GM13977 (cell line): ENCODE measurements at regions not wholly inside any gene's neighbourhood (a gene's known extent, or its start where the extent isn't known, plus 50 kb on each side); places are given as distances from the start of the nearest gene placed in this dataset.

Experiments used
- DNase-seq: peaks from one replicate; pipeline ENCODE4 v3.0.0; 2012; ENCODE audit warnings: low spot score
- in situ Hi-C: fragments of 300-500 bp; cut with MboI; formaldehyde crosslinking; loops from one replicate; pipeline ENCODE4 v1.12.0; 2022; ENCODE audit warnings: low sequenced_read_pairs, low pct_unique_long_range_greater_than_20kb, mixed read lengths, inconsistent platforms; ENCODE audit not compliant: unreplicated experiment
- TF ChIP-seq, protein P1 (sequence below): IDR thresholded peaks from 2 replicates; pipeline ENCODE4 v1.5.1; 2012; ENCODE audit warnings: mild to moderate bottlenecking, control low read depth; ENCODE audit not compliant: insufficient read depth; ENCODE audit errors: extremely low read depth, missing control alignments

DNA sequence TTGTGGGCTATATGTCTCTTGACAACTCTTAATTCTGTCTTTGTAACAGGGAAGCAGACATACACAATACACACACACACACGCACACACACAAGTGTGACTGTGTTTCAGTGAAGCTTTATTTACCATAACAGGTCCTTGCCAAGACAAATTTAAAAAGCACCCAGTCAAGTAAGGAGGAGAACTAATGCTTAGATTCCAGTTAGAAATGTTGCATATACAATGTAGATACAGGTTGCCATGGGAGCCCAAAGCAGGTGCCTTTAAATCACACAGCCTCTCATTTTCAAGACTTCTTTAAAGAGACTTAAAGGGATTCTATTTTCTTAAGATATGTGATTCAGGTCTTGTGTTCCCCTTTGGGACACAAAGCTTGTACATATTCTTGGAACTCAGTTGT lies 1551.9 kb downstream of the EFNB2 start:
- TF ChIP-seq, protein P1, sequence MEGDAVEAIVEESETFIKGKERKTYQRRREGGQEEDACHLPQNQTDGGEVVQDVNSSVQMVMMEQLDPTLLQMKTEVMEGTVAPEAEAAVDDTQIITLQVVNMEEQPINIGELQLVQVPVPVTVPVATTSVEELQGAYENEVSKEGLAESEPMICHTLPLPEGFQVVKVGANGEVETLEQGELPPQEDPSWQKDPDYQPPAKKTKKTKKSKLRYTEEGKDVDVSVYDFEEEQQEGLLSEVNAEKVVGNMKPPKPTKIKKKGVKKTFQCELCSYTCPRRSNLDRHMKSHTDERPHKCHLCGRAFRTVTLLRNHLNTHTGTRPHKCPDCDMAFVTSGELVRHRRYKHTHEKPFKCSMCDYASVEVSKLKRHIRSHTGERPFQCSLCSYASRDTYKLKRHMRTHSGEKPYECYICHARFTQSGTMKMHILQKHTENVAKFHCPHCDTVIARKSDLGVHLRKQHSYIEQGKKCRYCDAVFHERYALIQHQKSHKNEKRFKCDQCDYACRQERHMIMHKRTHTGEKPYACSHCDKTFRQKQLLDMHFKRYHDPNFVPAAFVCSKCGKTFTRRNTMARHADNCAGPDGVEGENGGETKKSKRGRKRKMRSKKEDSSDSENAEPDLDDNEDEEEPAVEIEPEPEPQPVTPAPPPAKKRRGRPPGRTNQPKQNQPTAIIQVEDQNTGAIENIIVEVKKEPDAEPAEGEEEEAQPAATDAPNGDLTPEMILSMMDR, result no peak
- DNase-seq, result no peak
- in situ Hi-C loops, result loop anchor here (25.0 kb wide), 1 partner anchor 1579 kb away; the partner anchor contains the start of gene ARGLU1

DNA sequence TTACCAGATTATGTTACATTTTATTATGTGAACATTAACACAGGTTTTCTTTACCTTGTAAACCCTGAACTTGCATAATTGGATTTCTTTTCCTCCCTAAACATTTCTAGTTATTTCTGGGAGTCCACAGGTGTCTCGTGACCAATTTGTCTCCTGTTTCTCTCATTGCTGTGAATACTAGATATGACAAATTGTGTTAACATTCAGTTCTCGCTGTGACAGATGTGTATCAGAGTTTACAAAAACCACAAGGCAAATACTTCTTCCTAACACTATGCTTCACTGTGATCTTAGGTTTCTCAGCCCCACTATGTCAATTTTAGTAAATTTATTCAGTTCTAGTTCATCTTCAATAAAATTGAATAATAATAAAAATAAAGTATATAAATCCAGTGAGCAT lies 1554.9 kb downstream of the EFNB2 start:
- TF ChIP-seq, protein P1, result no peak
- in situ Hi-C loops, result loop anchor here (25.0 kb wide), 1 partner anchor 1582 kb away; the partner anchor contains the start of gene ARGLU1
- no peak for DNase-seq

DNA sequence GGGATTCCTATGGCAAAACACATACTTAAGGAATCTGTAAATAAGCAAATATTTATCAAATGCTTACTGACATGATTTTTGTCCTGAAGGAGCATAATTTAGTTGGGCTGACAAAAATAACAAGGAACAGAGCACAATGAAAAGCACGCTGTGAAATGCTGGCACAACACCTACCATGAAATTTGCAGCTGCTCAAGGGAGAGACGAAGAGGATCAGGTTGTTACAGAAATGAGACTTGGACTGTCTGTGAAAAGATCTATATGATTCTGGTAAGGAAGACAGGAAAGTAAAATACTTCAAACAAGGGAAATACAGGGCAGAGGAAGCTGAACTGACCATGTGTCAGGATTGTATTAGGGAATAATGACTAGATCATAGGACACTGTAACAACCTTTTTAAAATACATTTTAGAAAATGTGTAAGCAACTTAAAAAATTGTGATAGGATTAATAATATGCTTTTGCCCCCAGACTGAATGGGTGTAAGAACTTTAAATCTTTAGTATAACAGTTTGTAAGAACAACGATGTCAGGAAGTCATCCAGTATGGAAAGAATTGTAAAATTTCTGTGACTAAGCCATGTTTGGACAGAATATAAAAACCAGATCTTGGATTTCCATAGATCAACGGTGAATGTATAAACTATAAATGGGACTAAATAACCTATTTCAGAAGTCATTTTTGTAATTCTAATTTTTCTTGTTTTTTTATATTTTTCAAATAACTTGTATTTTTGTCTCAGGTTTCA lies 1556.0 kb downstream of the EFNB2 start:
- no peak for DNase-seq
- in situ Hi-C loops, result loop anchor here (25.0 kb wide), 1 partner anchor 1583 kb away; the partner anchor contains the start of gene ARGLU1
- TF ChIP-seq, protein P1, result no peak

DNA sequence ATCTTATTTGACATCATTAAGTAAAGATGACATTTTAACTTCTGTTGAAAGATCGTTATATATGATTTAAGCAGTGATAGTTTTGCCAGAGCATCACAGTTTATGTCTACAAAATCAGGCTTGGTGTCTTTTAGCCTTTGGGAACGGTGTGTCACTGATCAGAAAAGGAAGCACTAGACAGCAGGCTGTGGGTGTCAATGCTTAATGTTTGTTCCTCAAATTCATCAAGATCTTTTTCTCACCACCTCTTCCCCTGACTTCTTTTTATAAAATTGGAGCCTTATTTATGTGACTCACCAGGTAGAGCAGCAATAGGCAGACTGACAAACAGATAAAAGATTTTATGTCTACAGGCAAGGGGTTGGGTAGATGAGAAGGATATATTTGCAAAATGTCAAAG lies 1558.5 kb downstream of the EFNB2 start:
- TF ChIP-seq, protein P1, result no peak
- in situ Hi-C loops, result loop anchor here (25.0 kb wide), 1 partner anchor 1585 kb away; the partner anchor contains the start of gene ARGLU1
- no peak for DNase-seq

DNA sequence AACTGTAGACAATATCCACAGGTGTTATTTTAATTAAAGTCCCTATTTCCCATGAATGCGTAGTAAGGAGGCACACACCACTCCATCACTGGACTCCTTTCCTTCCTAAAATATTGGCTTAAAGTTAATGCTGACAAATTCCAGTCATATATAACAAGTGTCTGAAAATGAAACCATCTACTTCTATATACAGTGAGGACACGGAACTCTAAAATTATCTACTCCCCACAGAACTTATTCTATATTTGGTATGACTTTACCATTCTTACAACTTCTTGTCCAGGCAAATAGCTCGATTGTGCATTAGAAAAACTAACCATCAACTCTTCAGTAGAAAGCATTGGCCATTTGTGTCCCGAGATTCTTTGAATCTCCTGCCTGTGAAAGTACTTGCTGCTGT lies 1560.2 kb downstream of the EFNB2 start:
- DNase-seq, result peak; percentile 24
- in situ Hi-C loops, result loop anchor here (25.0 kb wide), 1 partner anchor 1587 kb away; the partner anchor contains the start of gene ARGLU1
- TF ChIP-seq, protein P1, result no peak

DNA sequence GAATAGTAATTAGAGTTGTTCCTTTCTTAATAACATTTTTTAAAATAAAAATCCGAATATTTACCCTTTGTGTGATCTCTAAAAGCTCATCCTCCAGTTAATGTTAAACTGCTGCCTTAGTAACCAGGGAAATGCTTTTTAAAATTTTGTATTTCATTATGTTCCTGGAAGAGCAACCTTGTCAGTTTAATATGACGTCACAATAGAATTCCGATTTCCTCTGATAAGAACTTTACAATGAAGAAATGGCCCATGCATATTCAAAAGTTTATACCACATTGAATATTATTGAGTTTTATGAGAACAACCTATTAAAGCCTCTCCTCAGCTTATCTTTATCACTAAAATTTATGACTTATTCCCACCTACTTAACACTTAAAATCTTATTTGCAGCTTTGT lies 1566.6 kb downstream of the EFNB2 start:
- TF ChIP-seq, protein P1, result no peak
- in situ Hi-C loops, result no loop called here
- DNase-seq, result no peak
